Neural cell (in vitro differentiated cells): ENCODE measurements at regions not wholly inside any gene's neighbourhood (a gene's known extent, or its start where the extent isn't known, plus 50 kb on each side); places are given as distances from the start of the nearest gene placed in this dataset.

Experiments used
- EZH2 ChIP-seq: fragments of 200-600, 300-800 bp; shearing (Covaris generic), sonication (generic); IDR thresholded peaks from 2 replicates; pipeline ENCODE4 v1.6.1; 2014; ENCODE audit warnings: antibody characterized with exemption, low read length, borderline replicate concordance, mild to moderate bottlenecking; ENCODE audit not compliant: insufficient read depth, poor library complexity, severe bottlenecking
- REST ChIP-seq: IDR thresholded peaks from 2 replicates; pipeline ENCODE4 v1.6.1; 2012; ENCODE audit warnings: borderline replicate concordance
- TF ChIP-seq, protein P1 (sequence below): fragments of 450-650 bp; IDR thresholded peaks from 2 replicates; pipeline ENCODE4 v1.5.1; 2014; ENCODE audit warnings: antibody characterized with exemption, mild to moderate bottlenecking, moderate library complexity; ENCODE audit not compliant: poor library complexity, severe bottlenecking

- no peak for TF ChIP-seq EZH2
- TF ChIP-seq, protein P1, sequence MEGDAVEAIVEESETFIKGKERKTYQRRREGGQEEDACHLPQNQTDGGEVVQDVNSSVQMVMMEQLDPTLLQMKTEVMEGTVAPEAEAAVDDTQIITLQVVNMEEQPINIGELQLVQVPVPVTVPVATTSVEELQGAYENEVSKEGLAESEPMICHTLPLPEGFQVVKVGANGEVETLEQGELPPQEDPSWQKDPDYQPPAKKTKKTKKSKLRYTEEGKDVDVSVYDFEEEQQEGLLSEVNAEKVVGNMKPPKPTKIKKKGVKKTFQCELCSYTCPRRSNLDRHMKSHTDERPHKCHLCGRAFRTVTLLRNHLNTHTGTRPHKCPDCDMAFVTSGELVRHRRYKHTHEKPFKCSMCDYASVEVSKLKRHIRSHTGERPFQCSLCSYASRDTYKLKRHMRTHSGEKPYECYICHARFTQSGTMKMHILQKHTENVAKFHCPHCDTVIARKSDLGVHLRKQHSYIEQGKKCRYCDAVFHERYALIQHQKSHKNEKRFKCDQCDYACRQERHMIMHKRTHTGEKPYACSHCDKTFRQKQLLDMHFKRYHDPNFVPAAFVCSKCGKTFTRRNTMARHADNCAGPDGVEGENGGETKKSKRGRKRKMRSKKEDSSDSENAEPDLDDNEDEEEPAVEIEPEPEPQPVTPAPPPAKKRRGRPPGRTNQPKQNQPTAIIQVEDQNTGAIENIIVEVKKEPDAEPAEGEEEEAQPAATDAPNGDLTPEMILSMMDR: no peak
- no peak for TF ChIP-seq REST
These were observed 536.3 kb downstream of the IQCM start for GRCh38 chr4:149279331-149279730.
